ENCODE measurements at regions not wholly inside any gene's neighbourhood (a gene's known extent, or its start where the extent isn't known, plus 50 kb on each side); places are given as distances from the start of the nearest gene placed in this dataset.

DNA sequence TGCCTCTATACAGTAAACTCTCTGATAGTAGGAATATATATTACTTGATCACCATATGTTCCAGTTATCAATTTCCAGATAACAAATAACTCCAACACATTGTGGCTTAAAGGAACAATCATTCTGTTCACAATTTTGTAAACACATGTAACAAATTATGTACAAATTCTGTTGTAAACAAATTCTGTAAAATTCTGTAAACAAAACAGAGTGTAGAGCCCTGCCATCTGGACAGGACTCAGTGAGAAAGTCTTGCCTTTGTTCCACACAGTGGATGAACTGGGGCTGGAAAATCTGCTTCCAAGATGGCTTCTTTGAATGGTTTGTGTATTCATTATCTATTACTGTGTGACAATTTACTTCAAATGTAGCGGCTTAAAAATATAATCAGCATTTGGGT lies 69.0 kb upstream of the LRRC7 start:
- TF ChIP-seq, protein P1, sequence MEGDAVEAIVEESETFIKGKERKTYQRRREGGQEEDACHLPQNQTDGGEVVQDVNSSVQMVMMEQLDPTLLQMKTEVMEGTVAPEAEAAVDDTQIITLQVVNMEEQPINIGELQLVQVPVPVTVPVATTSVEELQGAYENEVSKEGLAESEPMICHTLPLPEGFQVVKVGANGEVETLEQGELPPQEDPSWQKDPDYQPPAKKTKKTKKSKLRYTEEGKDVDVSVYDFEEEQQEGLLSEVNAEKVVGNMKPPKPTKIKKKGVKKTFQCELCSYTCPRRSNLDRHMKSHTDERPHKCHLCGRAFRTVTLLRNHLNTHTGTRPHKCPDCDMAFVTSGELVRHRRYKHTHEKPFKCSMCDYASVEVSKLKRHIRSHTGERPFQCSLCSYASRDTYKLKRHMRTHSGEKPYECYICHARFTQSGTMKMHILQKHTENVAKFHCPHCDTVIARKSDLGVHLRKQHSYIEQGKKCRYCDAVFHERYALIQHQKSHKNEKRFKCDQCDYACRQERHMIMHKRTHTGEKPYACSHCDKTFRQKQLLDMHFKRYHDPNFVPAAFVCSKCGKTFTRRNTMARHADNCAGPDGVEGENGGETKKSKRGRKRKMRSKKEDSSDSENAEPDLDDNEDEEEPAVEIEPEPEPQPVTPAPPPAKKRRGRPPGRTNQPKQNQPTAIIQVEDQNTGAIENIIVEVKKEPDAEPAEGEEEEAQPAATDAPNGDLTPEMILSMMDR (IDR thresholded peaks at IDR 0.05), result no peak
- TF ChIP-seq ZFX (IDR thresholded peaks at IDR 0.05; ENCODE audit: borderline replicate concordance), result no peak

All from 22Rv1 (cell line).